DOHH2 (cell line): ENCODE measurements at regions not wholly inside any gene's neighbourhood (a gene's known extent, or its start where the extent isn't known, plus 50 kb on each side); places are given as distances from the start of the nearest gene placed in this dataset.

ENCODE experiments used
- H3F3A ChIP-seq: fragments of 200-600 bp; sonication (generic), shearing (Covaris generic); 2 replicates; pipeline ENCODE4 v1.6.0; 2016; ENCODE audit warnings: antibody characterized with exemption, mild to moderate bottlenecking; ENCODE audit not compliant: control insufficient read depth, insufficient read depth
- H3K27ac ChIP-seq: fragments of 200-600 bp; sonication (generic); 2 replicates; pipeline ENCODE4 v1.5.1; 2014; ENCODE audit warnings: low read depth, mild to moderate bottlenecking, low read length, moderate library complexity
- H3K27me3 ChIP-seq: fragments of 200-600 bp; sonication (generic); 2 replicates; pipeline ENCODE4 v1.6.1; 2014; ENCODE audit warnings: mild to moderate bottlenecking, low read length, mixed read lengths; ENCODE audit not compliant: control insufficient read depth
- H3K36me3 ChIP-seq: fragments of 200-600 bp; sonication (generic); 2 replicates; pipeline ENCODE4 v1.6.1; 2014; ENCODE audit warnings: mild to moderate bottlenecking, low read length, moderate library complexity, mixed read lengths; ENCODE audit not compliant: control insufficient read depth
- H3K4me1 ChIP-seq: fragments of 200-600 bp; sonication (generic); 2 replicates; pipeline ENCODE4 v1.6.1; 2014; ENCODE audit warnings: mild to moderate bottlenecking, low read length, mixed read lengths; ENCODE audit not compliant: control insufficient read depth
- H3K4me2 ChIP-seq: fragments of 200-600 bp; sonication (generic); 2 replicates; pipeline ENCODE4 v1.6.0; 2014; ENCODE audit warnings: mild to moderate bottlenecking, low read length, moderate library complexity
- H3K4me3 ChIP-seq: fragments of 200-600 bp; sonication (generic); 2 replicates; pipeline ENCODE4 v1.5.1; 2014; ENCODE audit warnings: mild to moderate bottlenecking, low read length, mixed read lengths
- H3K79me2 ChIP-seq: fragments of 200-600 bp; sonication (generic); 2 replicates; pipeline ENCODE4 v1.6.1; 2014; ENCODE audit warnings: mild to moderate bottlenecking, low read length, mixed read lengths; ENCODE audit not compliant: control insufficient read depth
- H3K9me2 ChIP-seq: fragments of 200-600 bp; sonication (generic); replicated peaks from 2 replicates; pipeline ENCODE4 v1.6.1; 2014; ENCODE audit warnings: mild to moderate bottlenecking, low read length, mixed read lengths; ENCODE audit not compliant: control insufficient read depth
- H3K9me3 ChIP-seq: fragments of 200-600 bp; sonication (generic); 2 replicates; pipeline ENCODE4 v1.6.1; 2014; ENCODE audit warnings: antibody characterized with exemption, low read length, mixed read lengths; ENCODE audit not compliant: control insufficient read depth, insufficient read depth
- H4K20me1 ChIP-seq: fragments of 200-600 bp; sonication (generic); 2 replicates; pipeline ENCODE4 v1.6.0; 2014; ENCODE audit warnings: low read depth, mild to moderate bottlenecking, antibody characterized with exemption, low read length, moderate library complexity; ENCODE audit not compliant: control insufficient read depth, insufficient read depth
- EZH2phosphoT487 ChIP-seq: fragments of 200-600 bp; sonication (generic); IDR thresholded peaks from 2 replicates; pipeline ENCODE4 v1.6.1; 2017; ENCODE audit warnings: borderline replicate concordance, mild to moderate bottlenecking, antibody characterized with exemption, low read length, moderate library complexity, mixed read lengths
- TF ChIP-seq, protein P1 (sequence below): fragments of 200-600 bp; sonication (generic); IDR thresholded peaks from one replicate; pipeline ENCODE4 v1.5.1; 2014; ENCODE audit warnings: antibody characterized with exemption, mild to moderate bottlenecking, low read depth, low read length; ENCODE audit not compliant: poor library complexity, severe bottlenecking

DNA sequence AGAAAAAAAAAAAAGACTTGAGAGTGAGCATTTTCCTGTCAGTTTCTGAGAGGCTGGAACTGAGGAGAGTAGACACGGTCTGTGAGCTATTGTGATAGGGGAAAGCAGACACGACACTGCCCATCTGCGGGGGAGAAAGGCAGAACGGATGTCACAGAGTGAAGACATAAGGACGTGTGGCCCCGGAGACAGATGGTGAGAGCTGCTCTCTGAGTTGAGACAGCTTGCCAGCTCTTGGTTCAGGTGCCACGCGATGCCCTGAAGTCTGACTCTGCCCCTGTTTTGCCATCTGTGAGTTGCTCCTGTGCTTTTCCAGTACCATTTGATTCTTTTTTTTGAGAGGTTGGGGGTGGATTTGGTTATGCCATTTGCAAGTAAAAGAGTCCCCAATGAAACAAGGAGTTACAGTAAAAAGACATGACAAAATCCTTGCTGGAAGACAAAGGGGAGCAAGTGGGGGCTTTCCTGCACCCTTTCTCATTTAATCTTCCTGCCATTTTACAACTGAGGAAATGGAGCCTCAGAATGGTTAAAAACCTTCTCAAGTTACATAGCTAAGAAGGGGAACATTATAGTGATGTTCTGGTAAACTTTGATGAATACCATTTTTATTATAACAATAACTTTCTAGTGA lies 128.9 kb upstream of the DNAH14 start:
- H3K9me3 ChIP-seq = no peaks in the 10 kb centered on the region
- no peak overlapping the region for H3K27ac ChIP-seq
- no peak for TF ChIP-seq EZH2phosphoT487
- TF ChIP-seq, protein P1, sequence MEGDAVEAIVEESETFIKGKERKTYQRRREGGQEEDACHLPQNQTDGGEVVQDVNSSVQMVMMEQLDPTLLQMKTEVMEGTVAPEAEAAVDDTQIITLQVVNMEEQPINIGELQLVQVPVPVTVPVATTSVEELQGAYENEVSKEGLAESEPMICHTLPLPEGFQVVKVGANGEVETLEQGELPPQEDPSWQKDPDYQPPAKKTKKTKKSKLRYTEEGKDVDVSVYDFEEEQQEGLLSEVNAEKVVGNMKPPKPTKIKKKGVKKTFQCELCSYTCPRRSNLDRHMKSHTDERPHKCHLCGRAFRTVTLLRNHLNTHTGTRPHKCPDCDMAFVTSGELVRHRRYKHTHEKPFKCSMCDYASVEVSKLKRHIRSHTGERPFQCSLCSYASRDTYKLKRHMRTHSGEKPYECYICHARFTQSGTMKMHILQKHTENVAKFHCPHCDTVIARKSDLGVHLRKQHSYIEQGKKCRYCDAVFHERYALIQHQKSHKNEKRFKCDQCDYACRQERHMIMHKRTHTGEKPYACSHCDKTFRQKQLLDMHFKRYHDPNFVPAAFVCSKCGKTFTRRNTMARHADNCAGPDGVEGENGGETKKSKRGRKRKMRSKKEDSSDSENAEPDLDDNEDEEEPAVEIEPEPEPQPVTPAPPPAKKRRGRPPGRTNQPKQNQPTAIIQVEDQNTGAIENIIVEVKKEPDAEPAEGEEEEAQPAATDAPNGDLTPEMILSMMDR = no peak
- H3K79me2 ChIP-seq = no peaks in the 10 kb centered on the region
- no peaks in the 10 kb centered on the region for H3K4me1 ChIP-seq
- no peak overlapping the region for H3K4me2 ChIP-seq
- no peaks in the 10 kb centered on the region for H4K20me1 ChIP-seq
- H3K9me2 ChIP-seq = no peaks in the 10 kb centered on the region
- no peaks in the 10 kb centered on the region for H3K36me3 ChIP-seq
- H3K27me3 ChIP-seq = no peaks in the 10 kb centered on the region
- no peaks in the 10 kb centered on the region for H3F3A ChIP-seq
- no peak overlapping the region for H3K4me3 ChIP-seq

DNA sequence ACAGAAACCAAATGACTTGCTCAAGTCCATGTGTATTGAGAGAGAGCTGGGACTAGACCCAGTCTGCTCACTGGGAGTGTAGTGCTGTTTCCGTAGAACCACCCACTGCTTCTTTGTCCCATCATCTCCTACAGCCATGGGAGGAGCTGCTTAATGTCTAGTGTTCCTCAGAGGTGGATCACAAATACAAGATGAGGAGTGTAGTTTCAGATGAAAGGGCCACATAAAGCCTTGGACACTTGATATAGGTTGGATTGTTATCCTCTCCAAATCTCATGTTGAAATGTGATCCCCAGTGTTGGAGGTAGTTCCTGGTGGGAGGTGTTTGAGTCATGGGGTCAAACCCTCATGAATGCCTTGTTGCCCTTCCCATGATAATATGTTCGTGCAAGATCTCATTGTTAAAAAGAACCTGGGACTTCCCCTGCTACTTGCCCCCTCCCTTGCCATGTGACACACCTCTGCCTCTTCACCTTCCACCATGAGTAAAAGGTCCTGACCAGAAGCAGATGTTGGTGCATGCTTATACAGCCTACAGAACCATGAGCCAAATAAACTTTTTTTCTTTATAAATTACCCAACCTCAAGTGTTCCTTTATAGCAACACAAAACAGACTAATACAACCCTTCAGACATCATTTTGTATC lies 127.5 kb upstream of the DNAH14 start:
- no peaks in the 10 kb centered on the region for H3K27me3 ChIP-seq
- H3F3A ChIP-seq = no peaks in the 10 kb centered on the region
- no peaks in the 10 kb centered on the region for H3K79me2 ChIP-seq
- no peak overlapping the region for H3K4me2 ChIP-seq
- no peaks in the 10 kb centered on the region for H4K20me1 ChIP-seq
- TF ChIP-seq EZH2phosphoT487 = no peak
- TF ChIP-seq, protein P1 = no peak
- H3K4me3 ChIP-seq = no peak overlapping the region
- H3K9me3 ChIP-seq = no peaks in the 10 kb centered on the region
- H3K4me1 ChIP-seq = no peaks in the 10 kb centered on the region
- no peaks in the 10 kb centered on the region for H3K36me3 ChIP-seq
- H3K27ac ChIP-seq = no peak overlapping the region
- H3K9me2 ChIP-seq = no peaks in the 10 kb centered on the region

DNA sequence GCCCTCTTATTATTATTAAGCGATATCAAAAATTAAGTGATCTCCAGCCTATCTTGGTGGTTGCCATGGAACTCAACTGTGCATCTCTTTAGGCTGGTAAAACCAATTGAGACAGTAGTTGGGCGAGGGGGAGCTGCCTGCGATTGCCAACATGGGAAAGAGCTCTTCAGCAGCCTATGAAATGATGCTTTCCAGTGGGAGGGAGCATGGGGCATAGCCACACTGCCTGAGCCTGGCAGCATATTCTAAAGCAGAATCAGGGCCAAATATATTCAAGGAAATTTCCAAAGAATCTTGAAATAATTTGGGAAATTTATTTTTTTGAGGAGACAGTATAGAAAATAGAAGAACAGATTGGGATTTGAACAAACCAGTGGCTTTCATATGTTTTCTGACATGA lies 126.9 kb upstream of the DNAH14 start:
- H3F3A ChIP-seq = no peaks in the 10 kb centered on the region
- no peaks in the 10 kb centered on the region for H3K9me2 ChIP-seq

More for the DNA sequence above, 126.9 kb upstream of the DNAH14 start:
- no peaks in the 10 kb centered on the region for H4K20me1 ChIP-seq
- no peaks in the 10 kb centered on the region for H3K36me3 ChIP-seq
- H3K79me2 ChIP-seq = no peaks in the 10 kb centered on the region
- no peak overlapping the region for H3K27ac ChIP-seq
- H3K9me3 ChIP-seq = no peaks in the 10 kb centered on the region
- TF ChIP-seq EZH2phosphoT487 = no peak
- TF ChIP-seq, protein P1 = no peak
- no peaks in the 10 kb centered on the region for H3K4me1 ChIP-seq
- H3K27me3 ChIP-seq = no peaks in the 10 kb centered on the region
- no peak overlapping the region for H3K4me2 ChIP-seq
- no peak overlapping the region for H3K4me3 ChIP-seq
